T-helper 1 cell treated with Interleukin-12 subunit alpha and Interleukin-12 subunit beta and Interleukin-4 antibody, amounts not matched to agents 30 ng/mL and 1 ng/mL, for 36 hours (primary cell): ENCODE measurements at regions not wholly inside any gene's neighbourhood (a gene's known extent, or its start where the extent isn't known, plus 50 kb on each side); places are given as distances from the start of the nearest gene placed in this dataset.

ENCODE experiments used
- intact Hi-C: fragments of 100-400 bp; cut with micrococcal nuclease; formaldehyde crosslinking; loops from one replicate; pipeline ENCODE4 v1.15.1; 2024

- intact Hi-C loops = no loop called here
Measured at GRCh38 chr13:73284081-73284874, 225.5 kb downstream of the KLF5 start.

DNA sequence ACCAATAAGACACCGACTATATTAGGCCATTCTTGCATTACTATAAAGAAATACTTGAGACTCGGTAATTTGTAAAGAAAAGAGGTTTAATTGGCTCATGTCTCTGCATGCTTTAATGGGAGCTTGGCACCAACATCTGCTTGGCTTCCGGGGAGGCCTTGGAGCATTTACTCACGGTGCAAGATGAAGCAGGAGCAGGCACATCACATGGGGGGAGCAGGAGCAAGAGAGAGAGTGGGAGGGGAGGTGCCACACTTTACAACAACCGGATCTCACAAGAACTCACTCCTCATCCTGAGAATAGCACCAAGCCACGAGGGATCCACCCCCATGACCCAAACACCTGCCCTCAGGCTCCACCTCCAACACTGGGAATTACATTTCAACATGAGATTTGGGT, 224.8 kb downstream of the KLF5 start:
- intact Hi-C loops = no loop called here

DNA sequence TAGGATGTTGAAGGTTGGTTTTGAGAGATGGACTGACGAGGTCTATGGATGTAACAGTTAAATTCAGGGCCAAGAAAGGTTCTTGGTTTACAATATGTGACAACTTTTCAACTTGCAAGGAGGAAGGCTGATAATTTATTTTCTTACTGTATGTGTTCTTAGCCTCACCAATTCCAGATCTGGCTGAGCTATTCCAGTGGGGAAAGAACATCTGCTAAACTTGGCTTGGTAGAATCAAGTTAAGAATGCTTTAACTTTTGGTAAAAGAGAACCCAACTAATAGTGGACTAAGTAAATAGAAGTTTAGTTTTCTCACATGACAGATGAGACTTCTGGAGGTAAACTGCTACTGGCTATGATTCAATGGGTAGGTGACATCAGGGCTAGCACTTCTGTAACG, 222.9 kb downstream of the KLF5 start:
- intact Hi-C loops = no loop called here

- intact Hi-C loops = loop anchor here (5.0 kb wide), 3 partner anchors 221 to 424 kb away; partner anchors contain the start of gene KLF5
Measured at GRCh38 chr13:73278186-73278585, 219.4 kb downstream of the KLF5 start.

DNA sequence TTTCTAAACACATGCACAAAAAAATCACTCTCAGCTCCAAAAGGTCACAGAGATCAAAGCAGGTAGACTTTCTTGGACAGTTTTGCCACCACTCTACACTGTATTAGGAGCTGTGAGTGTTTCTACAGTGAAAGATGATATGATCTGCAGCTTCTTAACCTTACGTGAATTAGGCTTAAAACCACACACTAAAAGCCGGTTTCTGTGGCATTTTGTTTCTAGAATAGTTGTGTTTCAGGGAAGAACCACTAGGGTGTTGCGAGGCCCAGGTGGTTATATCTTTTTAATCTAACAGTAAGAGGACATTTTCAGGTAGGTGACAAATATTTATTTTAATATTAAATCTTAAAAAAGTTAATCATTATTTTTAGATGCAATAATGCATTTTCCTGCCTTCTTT, 216.4 kb downstream of the KLF5 start:
- intact Hi-C loops = loop anchor here (1.0 to 5.0 kb wide), 4 partner anchors 47 to 427 kb away; partner anchors contain the start of gene KLF5

DNA sequence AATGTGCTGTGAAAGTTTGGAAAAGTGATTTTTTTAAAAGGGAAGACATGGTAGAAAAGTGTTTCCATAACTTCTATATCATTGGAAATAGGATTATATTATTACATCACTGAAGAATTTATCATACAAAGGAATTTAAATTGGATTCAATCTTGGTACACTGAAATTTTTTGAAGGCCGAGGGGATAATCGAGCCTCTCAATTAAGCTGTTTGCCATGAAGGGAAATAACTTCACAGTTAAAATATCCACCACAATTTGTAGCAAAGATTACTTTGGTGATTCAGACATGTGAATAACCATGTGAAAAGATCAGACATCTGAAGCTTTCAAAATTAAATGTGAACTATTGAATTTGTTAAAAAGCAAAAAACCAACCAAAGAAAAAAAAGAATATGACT, 215.3 kb downstream of the KLF5 start:
- intact Hi-C loops = no loop called here

- intact Hi-C loops = no loop called here
Measured at GRCh38 chr13:73273745-73274144, 214.9 kb downstream of the KLF5 start.

GRCh38 chr13:73273276-73273675, 214.5 kb downstream of the KLF5 start:
- intact Hi-C loops = no loop called here

DNA sequence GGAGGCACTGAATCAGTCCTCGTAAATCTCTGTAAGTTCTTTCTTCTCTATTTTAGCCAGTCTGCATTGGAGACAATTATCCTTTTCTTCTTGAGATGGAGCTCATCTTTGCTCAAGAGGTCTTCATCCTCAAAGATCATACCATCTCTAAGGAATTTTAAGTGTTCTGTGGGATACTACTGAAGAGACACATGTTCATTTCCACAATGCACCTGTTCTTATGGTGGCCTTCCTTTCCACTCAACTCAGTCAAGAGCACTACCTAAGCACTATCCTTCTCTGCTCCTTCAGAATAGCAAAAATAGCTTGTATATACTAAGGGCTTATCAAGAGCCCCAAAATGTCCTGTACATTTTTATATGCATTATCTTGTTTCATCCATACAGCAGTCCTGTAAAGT, 214.0 kb downstream of the KLF5 start:
- intact Hi-C loops = no loop called here

DNA sequence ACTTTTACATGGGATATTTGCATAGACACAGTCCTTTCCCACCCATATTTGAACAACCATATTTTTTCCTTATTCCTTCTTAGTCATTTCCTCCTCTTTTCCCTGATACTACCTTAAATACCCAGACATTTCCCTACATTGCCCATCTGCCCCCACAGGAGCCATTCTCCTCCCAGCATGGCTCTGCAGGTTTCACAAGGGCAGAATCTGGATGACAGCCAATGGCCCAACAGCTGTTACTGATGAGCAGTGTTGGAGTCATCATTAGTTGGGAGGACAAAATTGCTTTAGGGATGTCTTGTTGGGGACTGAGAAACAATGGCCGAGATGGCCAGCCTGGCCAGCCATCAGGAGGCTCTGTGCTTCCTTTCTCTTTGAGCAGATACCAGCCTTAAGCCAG, 209.5 kb downstream of the KLF5 start:
- intact Hi-C loops = no loop called here

GRCh38 chr13:73266640-73267180, 207.9 kb downstream of the KLF5 start:
- intact Hi-C loops = no loop called here

DNA sequence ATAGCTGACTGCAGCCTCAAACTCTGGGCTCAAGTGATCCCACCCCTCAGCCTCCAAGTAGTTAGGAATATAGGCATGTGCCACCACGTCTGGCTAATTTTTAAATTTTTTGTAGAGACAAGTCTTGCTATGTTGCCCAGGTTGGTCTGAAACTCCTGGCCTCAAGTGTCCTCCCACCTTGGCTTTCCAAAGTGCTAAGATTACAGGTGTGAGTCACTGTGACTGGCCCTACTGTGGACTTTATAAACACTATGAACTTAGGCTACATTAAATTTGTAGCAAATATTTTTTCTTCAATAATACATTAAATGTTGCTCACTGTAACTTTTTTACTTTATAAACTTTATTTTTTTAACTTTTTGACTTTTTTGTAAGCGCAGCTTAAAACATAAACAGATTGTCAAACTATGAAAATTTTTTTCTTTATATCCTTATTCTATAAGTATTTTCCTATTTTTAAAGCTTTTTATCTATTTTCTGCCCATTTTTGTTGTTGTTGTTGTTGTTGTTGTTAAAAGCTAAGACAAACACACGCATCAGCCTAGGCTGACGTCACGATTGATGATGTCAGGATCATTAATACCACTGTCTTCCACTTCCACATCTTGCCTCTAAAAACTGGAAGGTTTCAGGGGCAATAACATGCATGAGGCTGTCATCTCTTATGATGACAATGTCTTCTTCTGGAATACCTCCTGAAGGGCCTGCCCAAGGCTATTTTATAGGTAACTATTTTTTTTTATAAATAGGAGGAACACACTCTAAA, 204.2 kb downstream of the KLF5 start:
- intact Hi-C loops = no loop called here

DNA sequence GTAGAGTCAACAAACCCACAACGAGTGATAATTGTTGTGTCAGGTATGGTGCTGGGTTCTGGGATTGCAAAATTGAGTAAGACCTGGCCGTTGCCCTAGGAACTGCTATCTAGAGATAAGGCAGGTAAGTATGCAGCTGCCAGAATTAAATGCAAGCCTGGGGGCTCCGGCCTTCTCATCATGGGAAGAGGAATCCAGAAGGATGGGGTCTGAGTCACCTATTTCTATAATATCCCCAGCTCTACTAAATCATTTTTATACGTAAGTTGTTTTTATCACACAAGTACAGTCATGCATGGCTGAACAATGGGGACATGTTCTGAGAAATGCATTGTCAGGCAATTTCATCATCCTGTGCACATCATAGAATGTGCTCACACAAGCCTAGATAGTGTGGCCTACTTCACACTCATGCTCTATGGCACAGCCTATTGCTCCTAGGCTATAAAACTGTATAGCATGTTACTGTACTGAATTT, 203.0 kb downstream of the KLF5 start:
- intact Hi-C loops = no loop called here

- intact Hi-C loops = no loop called here
Measured at GRCh38 chr13:73259061-73260017, 200.5 kb downstream of the KLF5 start.

GRCh38 chr13:73258406-73258805, 199.6 kb downstream of the KLF5 start:
- intact Hi-C loops = no loop called here

DNA sequence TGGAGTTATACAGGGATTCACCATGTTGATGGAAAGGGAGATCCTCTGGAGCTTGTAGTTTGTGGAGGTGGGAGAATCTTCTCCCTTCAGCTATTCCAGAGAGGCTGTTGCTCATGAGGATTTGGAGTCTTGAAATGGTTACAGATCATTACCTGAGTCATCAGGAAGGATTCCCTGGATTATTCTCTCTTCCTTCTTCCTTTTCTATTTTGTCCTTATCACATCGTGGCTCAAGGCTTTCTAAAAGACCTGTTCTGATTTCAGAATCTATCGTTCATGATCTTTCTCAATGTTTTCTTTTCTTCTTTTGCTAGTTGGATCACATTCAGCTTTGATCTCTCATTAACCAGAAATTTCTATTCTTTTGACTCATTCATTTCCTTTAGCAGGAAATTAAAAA, 196.0 kb downstream of the KLF5 start:
- intact Hi-C loops = no loop called here

- intact Hi-C loops = no loop called here
Measured at GRCh38 chr13:73251626-73252265, 192.9 kb downstream of the KLF5 start.

DNA sequence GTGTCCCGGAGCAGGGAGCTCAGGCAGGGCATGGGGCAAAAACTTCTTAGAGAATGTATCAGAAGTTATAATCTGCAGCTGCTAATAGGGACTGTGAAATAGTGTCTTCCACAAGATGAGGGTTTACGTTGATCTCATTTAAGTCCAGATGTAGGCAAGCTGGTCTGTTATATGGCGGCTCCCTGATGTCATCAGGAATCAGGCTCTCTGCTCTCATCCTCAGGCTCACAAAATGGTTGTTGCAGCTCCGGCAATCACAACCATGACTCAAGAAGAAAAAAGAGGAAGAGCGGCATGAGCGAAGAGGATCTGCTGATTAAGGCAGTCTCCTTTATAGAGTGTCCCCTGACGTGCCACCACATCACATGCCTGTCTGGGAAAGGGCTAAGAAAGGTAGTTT, 191.3 kb downstream of the KLF5 start:
- intact Hi-C loops = no loop called here

- intact Hi-C loops = no loop called here
Measured at GRCh38 chr13:73248711-73249580, 190.1 kb downstream of the KLF5 start.

DNA sequence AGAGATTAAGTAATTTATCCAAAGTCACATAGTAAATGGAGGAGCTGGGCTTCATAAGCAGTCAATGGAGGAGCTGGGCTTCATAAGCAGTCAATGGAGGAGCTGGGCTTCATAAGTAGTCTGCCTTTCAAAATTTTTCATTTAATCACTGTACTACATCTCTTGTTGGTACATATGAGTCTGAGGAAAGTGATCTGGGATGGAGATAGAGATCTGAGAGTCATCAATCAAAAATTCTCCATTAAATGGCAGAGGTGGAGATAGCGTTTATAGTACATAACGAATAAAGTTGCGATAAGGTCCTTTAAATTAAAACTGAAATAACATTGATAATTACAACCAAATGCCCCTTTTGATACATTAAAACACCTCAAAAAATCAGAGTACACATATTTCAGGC, 189.3 kb downstream of the KLF5 start:
- intact Hi-C loops = no loop called here
